DMS 273 (cell line): ENCODE measurements at regions not wholly inside any gene's neighbourhood (a gene's known extent, or its start where the extent isn't known, plus 50 kb on each side); places are given as distances from the start of the nearest gene placed in this dataset.

ENCODE experiments used
- DNase-seq: peaks from one replicate; lab custom pipeline; 2025; ENCODE audit not compliant: unreplicated experiment; lab: John Stamatoyannopoulos, UW

GRCh38 chr5:74240783-74241750, 399.5 kb downstream of the ENC1 start:
- DNase-seq, result no peak

GRCh38 chr5:74239261-74239660, 401.3 kb downstream of the ENC1 start:
- no peak for DNase-seq

GRCh38 chr5:74237571-74238145, 402.9 kb downstream of the ENC1 start:
- DNase-seq, result no peak

- no peak for DNase-seq
Measured at GRCh38 chr5:74235552-74235951, 405.0 kb downstream of the ENC1 start.

GRCh38 chr5:74233571-74233970, 407.0 kb downstream of the ENC1 start:
- DNase-seq, result no peak

GRCh38 chr5:74233091-74233490, 407.4 kb downstream of the ENC1 start:
- no peak for DNase-seq

- DNase-seq, result no peak
Measured at GRCh38 chr5:74232276-74232675, 408.3 kb downstream of the ENC1 start.

GRCh38 chr5:74231697-74232096, 408.8 kb downstream of the ENC1 start:
- DNase-seq, result no peak

- DNase-seq, result no peak
Measured at GRCh38 chr5:74226716-74227485, 413.6 kb downstream of the ENC1 start.

- DNase-seq, result no peak
Measured at GRCh38 chr5:74225587-74225986, 414.9 kb downstream of the ENC1 start.

- DNase-seq, result peak; percentile 87
Measured at GRCh38 chr5:74224331-74224730, 416.2 kb downstream of the ENC1 start.

- DNase-seq, result no peak
Measured at GRCh38 chr5:74222806-74223205, 417.7 kb downstream of the ENC1 start.

GRCh38 chr5:74221413-74221812, 419.1 kb downstream of the ENC1 start:
- DNase-seq, result no peak

- no peak for DNase-seq
Measured at GRCh38 chr5:74216012-74216411, 424.5 kb downstream of the ENC1 start.

GRCh38 chr5:74212336-74212735, 428.2 kb downstream of the ENC1 start:
- peak; percentile 58 for DNase-seq

- DNase-seq, result no peak
Measured at GRCh38 chr5:74209571-74209970, 431.0 kb downstream of the ENC1 start.

- peak; percentile 91 for DNase-seq
Measured at GRCh38 chr5:74206579-74207550, 433.7 kb downstream of the ENC1 start.

- DNase-seq, result peak; percentile 57
Measured at GRCh38 chr5:74205767-74206578, 434.6 kb downstream of the ENC1 start.

GRCh38 chr5:74201334-74202081, 439.0 kb downstream of the ENC1 start:
- peak; percentile 84 for DNase-seq
